GM23338 (cell line): ENCODE measurements at regions not wholly inside any gene's neighbourhood (a gene's known extent, or its start where the extent isn't known, plus 50 kb on each side); places are given as distances from the start of the nearest gene placed in this dataset.
A peak's percentile ranks its signal among the peaks of the same experiment; 100 is the strongest.
"Not testable (repeated sequence)": the region's sequence is repeated elsewhere in the genome, so short reads cannot be mapped to it uniquely, and the experiment has no call there.

Source experiments
- ATAC-seq: fragments of 200-7000 bp; cut with Tn5 transposase; 3 replicates; pipeline ENCODE4 v1.9.1; 2020
- DNase-seq: peaks from one replicate; pipeline ENCODE4 v3.0.0-alpha.2; 2015; ENCODE audit warnings: low spot score
- H2AFZ ChIP-seq: fragments of 200-600 bp; sonication (generic); 2 replicates; pipeline ENCODE4 v1.8.0; 2016; ENCODE audit warnings: antibody characterized with exemption, mild to moderate bottlenecking, moderate library complexity
- H3F3A ChIP-seq: fragments of 200-600 bp; sonication (generic); replicated peaks from 2 replicates; pipeline ENCODE4 v1.8.0; 2017; ENCODE audit warnings: antibody characterized with exemption, mixed run types, low read depth
- H3K27ac ChIP-seq: fragments of 200-600 bp; sonication (generic); 2 replicates; pipeline ENCODE4 v1.6.1; 2016; ENCODE audit warnings: low read depth
- H3K27me3 ChIP-seq: fragments of 200-600 bp; sonication (generic); 2 replicates; pipeline ENCODE4 v1.8.0; 2016; ENCODE audit warnings: mild to moderate bottlenecking, mixed run types, moderate library complexity; ENCODE audit not compliant: insufficient read depth
- H3K36me3 ChIP-seq: fragments of 200-600 bp; sonication (generic); 2 replicates; pipeline ENCODE4 v1.8.0; 2016; ENCODE audit warnings: mild to moderate bottlenecking; ENCODE audit not compliant: insufficient read depth
- H3K4me1 ChIP-seq: fragments of 200-600 bp; sonication (generic); 2 replicates; pipeline ENCODE4 v1.8.0; 2016; ENCODE audit warnings: mild to moderate bottlenecking, moderate library complexity; ENCODE audit not compliant: insufficient read depth
- H3K4me2 ChIP-seq: fragments of 200-600 bp; sonication (generic); 2 replicates; pipeline ENCODE4 v1.7.1; 2017; ENCODE audit warnings: mixed run types
- H3K4me3 ChIP-seq: fragments of 200-600 bp; sonication (generic); 2 replicates; pipeline ENCODE4 v1.6.1; 2016; ENCODE audit warnings: mixed run types
- H3K79me2 ChIP-seq: fragments of 200-600 bp; sonication (generic); replicated peaks from 2 replicates; pipeline ENCODE4 v1.8.0; 2017; ENCODE audit warnings: mild to moderate bottlenecking; ENCODE audit not compliant: insufficient read depth
- H3K9me2 ChIP-seq: fragments of 200-600 bp; sonication (generic); 2 replicates; pipeline ENCODE4 v1.8.0; 2017; ENCODE audit not compliant: insufficient read depth
- H4K20me1 ChIP-seq: fragments of 200-600 bp; sonication (generic); replicated peaks from 2 replicates; pipeline ENCODE4 v1.8.0; 2017; ENCODE audit warnings: mild to moderate bottlenecking; ENCODE audit not compliant: insufficient read depth
- H3K27ac Mint-ChIP-seq: 2 replicates; pipeline ENCODE4 v1.8.0; 2020; ENCODE audit warnings: inconsistent platforms, mild to moderate bottlenecking, moderate library complexity, mixed read lengths
- H3K27me3 Mint-ChIP-seq: 3 replicates; pipeline ENCODE4 v1.8.0; 2022; ENCODE audit warnings: low read depth, mild to moderate bottlenecking, moderate library complexity, mixed read lengths, inconsistent platforms; ENCODE audit not compliant: insufficient read depth, poor library complexity
- H3K36me3 Mint-ChIP-seq: 3 replicates; pipeline ENCODE4 v1.8.0; 2021; ENCODE audit warnings: low read depth, mild to moderate bottlenecking, inconsistent platforms, moderate library complexity, mixed read lengths
- H3K4me1 Mint-ChIP-seq: 3 replicates; pipeline ENCODE4 v1.8.0; 2020; ENCODE audit warnings: mild to moderate bottlenecking, inconsistent platforms, mixed read lengths
- H3K4me3 Mint-ChIP-seq: 3 replicates; pipeline ENCODE4 v1.8.0; 2021; ENCODE audit warnings: moderate library complexity, mild to moderate bottlenecking, inconsistent platforms, mixed read lengths
- H3K9me3 Mint-ChIP-seq: 3 replicates; pipeline ENCODE4 v1.8.0; 2020; ENCODE audit warnings: moderate library complexity, mild to moderate bottlenecking, inconsistent platforms, mixed read lengths
- CREB1 ChIP-seq: fragments of 250-450 bp; sonication (Bioruptor Pico); IDR thresholded peaks from 2 replicates; pipeline ENCODE4 v1.5.0; 2020; ENCODE audit warnings: low read depth, mild to moderate bottlenecking, moderate library complexity
- ETS1 ChIP-seq: IDR thresholded peaks from 2 replicates; pipeline ENCODE4 v1.6.1; 2016; ENCODE audit warnings: antibody characterized with exemption
- EZH2 ChIP-seq: fragments of 200-600 bp; sonication (generic); IDR thresholded peaks from one replicate; pipeline ENCODE4 v1.8.0; 2017; ENCODE audit warnings: antibody characterized with exemption, mild to moderate bottlenecking, low read depth; ENCODE audit not compliant: unreplicated experiment
- EZH2phosphoT487 ChIP-seq: fragments of 200-600 bp; sonication (generic); IDR thresholded peaks from one replicate; pipeline ENCODE4 v1.8.1; 2018; ENCODE audit warnings: antibody characterized with exemption; ENCODE audit not compliant: unreplicated experiment
- NANOG ChIP-seq: IDR thresholded peaks from 2 replicates; pipeline ENCODE4 v1.6.1; 2016; ENCODE audit warnings: antibody characterized with exemption, borderline replicate concordance
- POLR2AphosphoS5 ChIP-seq: IDR thresholded peaks from 2 replicates; pipeline ENCODE4 v1.6.1; 2016; ENCODE audit warnings: antibody characterized with exemption, low read depth
- REST ChIP-seq: IDR thresholded peaks from one replicate; pipeline ENCODE4 v1.6.1; 2018; ENCODE audit warnings: antibody characterized with exemption; ENCODE audit not compliant: unreplicated experiment
- STAT1 ChIP-seq: IDR thresholded peaks from one replicate; pipeline ENCODE4 v1.6.1; 2016; ENCODE audit warnings: antibody characterized with exemption; ENCODE audit not compliant: unreplicated experiment
- ZNF114 ChIP-seq: fragments of 250-450 bp; sonication (Bioruptor Pico); IDR thresholded peaks from 2 replicates; pipeline ENCODE4 v1.5.0; 2020; ENCODE audit warnings: mild to moderate bottlenecking, moderate library complexity
- ZNF462 ChIP-seq: fragments of 250-450 bp; sonication (Bioruptor Pico); IDR thresholded peaks from 2 replicates; pipeline ENCODE4 v1.5.0; 2020; ENCODE audit warnings: mild to moderate bottlenecking, moderate library complexity

- H3K4me3 ChIP-seq, H3K27me3 Mint-ChIP-seq, H3K27ac ChIP-seq, H3K4me1 Mint-ChIP-seq, H2AFZ ChIP-seq, H4K20me1 ChIP-seq, H3K4me1 ChIP-seq, H3F3A ChIP-seq, H3K27me3 ChIP-seq, H3K79me2 ChIP-seq, DNase-seq, ATAC-seq, H3K27ac Mint-ChIP-seq, H3K4me2 ChIP-seq, H3K4me3 Mint-ChIP-seq, H3K36me3 ChIP-seq, H3K9me2 ChIP-seq: not testable (repeated sequence)
- H3K36me3 Mint-ChIP-seq = peaks cover 11% of the 10 kb centered on the region; the same call in 2 of the 3 replicates
- H3K9me3 Mint-ChIP-seq = peaks cover 10% of the 10 kb centered on the region
Measured at GRCh38 chr6:48638796-48639195, 527.8 kb upstream of the PTCHD4 start.

- Histone ChIP-seq H3K4me2 (no peak overlapping the region), H4K20me1 (no peaks in the 10 kb centered on the region), H3K79me2 (no peaks in the 10 kb centered on the region), H2AFZ (no peak overlapping the region), H3K36me3 (no peaks in the 10 kb centered on the region), H3F3A (no peaks in the 10 kb centered on the region), H3K4me3 (no peak overlapping the region), H3K27me3 (no peaks in the 10 kb centered on the region), H3K27ac (no peak overlapping the region), H3K4me1 (no peaks in the 10 kb centered on the region), H3K9me2 (no peaks in the 10 kb centered on the region)
- H3K27ac Mint-ChIP-seq = no peak overlapping the region
- no peak overlapping the region for H3K4me3 Mint-ChIP-seq
- no peaks in the 10 kb centered on the region for H3K27me3 Mint-ChIP-seq
- H3K36me3 Mint-ChIP-seq = no peaks in the 10 kb centered on the region
- ATAC-seq (no peak), DNase-seq (peak; percentile 6)
- H3K4me1 Mint-ChIP-seq = peaks cover 5% of the 10 kb centered on the region; the same call in 2 of the 3 replicates
- no peaks in the 10 kb centered on the region for H3K9me3 Mint-ChIP-seq
- TF ChIP-seq POLR2AphosphoS5 (no peak), ETS1 (no peak), EZH2phosphoT487 (no peak), CREB1 (no peak), REST (no peak), STAT1 (no peak), ZNF462 (no peak), ZNF114 (CRISPR knock-in tag) (no peak), NANOG (no peak), EZH2 (no peak)
Measured at GRCh38 chr6:48630511-48630910, 519.5 kb upstream of the PTCHD4 start.
